Cardiac muscle cell (in vitro differentiated cells and primary cell): ENCODE measurements at regions not wholly inside any gene's neighbourhood (a gene's known extent, or its start where the extent isn't known, plus 50 kb on each side); places are given as distances from the start of the nearest gene placed in this dataset.

ENCODE experiments used
- DNase-seq, 2 donors: peaks; one replicate each; pipeline versions ENCODE4 v3.0.0 to v3.0.0-alpha.2; 2010 to 2017; ENCODE audit warnings: low read depth in 1 of 2, low spot score in 1 of 2
- H3K27ac ChIP-seq: fragments of 200-600 bp; sonication (generic); 2 replicates; pipeline ENCODE4 v1.5.1; 2016
- H3K27me3 ChIP-seq: fragments of 200-600 bp; sonication (generic); 2 replicates; pipeline ENCODE4 v1.6.0; 2016; ENCODE audit warnings: control low read depth
- H3K36me3 ChIP-seq: fragments of 200-600 bp; sonication (generic); 2 replicates; pipeline ENCODE4 v1.5.1; 2016; ENCODE audit warnings: control low read depth
- H3K4me1 ChIP-seq: fragments of 200-600 bp; sonication (generic); 2 replicates; pipeline ENCODE4 v1.8.1; 2017; ENCODE audit warnings: low read depth, mild to moderate bottlenecking, mixed run types
- H3K4me3 ChIP-seq: fragments of 200-600 bp; sonication (generic); 2 replicates; pipeline ENCODE4 v1.5.1; 2016; ENCODE audit warnings: mild to moderate bottlenecking
- H3K9me3 ChIP-seq: fragments of 200-600 bp; sonication (generic); 2 replicates; pipeline ENCODE4 v1.5.1; 2017; ENCODE audit warnings: low read depth, mild to moderate bottlenecking, control low read depth
- CTCF ChIP-seq: IDR thresholded peaks from 2 replicates; pipeline ENCODE4 v1.5.1; 2012; ENCODE audit warnings: low read depth, mild to moderate bottlenecking, low read length

- Histone ChIP-seq H3K27me3 (no peaks in the 10 kb centered on the region), H3K4me3 (no peak overlapping the region), H3K27ac (no peak overlapping the region), H3K4me1 (no peaks in the 10 kb centered on the region), H3K9me3 (no peaks in the 10 kb centered on the region), H3K36me3 (no peaks in the 10 kb centered on the region)
- no peak for DNase-seq
- no peak for TF ChIP-seq CTCF
These were observed 1198.9 kb upstream of the GBE1 start for GRCh38 chr3:82960379-82960778.

GRCh38 chr3:82957696-82958095 is 1196.3 kb upstream of the GBE1 start:
- Histone ChIP-seq H3K27me3 (no peaks in the 10 kb centered on the region), H3K36me3 (no peaks in the 10 kb centered on the region), H3K27ac (no peak overlapping the region), H3K4me3 (no peak overlapping the region), H3K4me1 (no peaks in the 10 kb centered on the region), H3K9me3 (no peaks in the 10 kb centered on the region)
- TF ChIP-seq CTCF: no peak
- no peak for DNase-seq

GRCh38 chr3:82957079-82957478 is 1195.6 kb upstream of the GBE1 start:
- H3K27ac ChIP-seq: no peak overlapping the region
- no peak overlapping the region for H3K4me3 ChIP-seq
- no peak for TF ChIP-seq CTCF
- H3K4me1 ChIP-seq: no peaks in the 10 kb centered on the region
- H3K9me3 ChIP-seq: no peaks in the 10 kb centered on the region
- no peaks in the 10 kb centered on the region for H3K27me3 ChIP-seq
- no peak for DNase-seq
- H3K36me3 ChIP-seq: no peaks in the 10 kb centered on the region

GRCh38 chr3:82954486-82954885 is 1193.0 kb upstream of the GBE1 start:
- no peak for DNase-seq
- no peaks in the 10 kb centered on the region for H3K4me1 ChIP-seq
- H3K27ac ChIP-seq: no peak overlapping the region
- no peak overlapping the region for H3K4me3 ChIP-seq
- H3K9me3 ChIP-seq: no peaks in the 10 kb centered on the region
- no peak for TF ChIP-seq CTCF
- no peaks in the 10 kb centered on the region for H3K36me3 ChIP-seq
- no peaks in the 10 kb centered on the region for H3K27me3 ChIP-seq

- H3K4me1 ChIP-seq: no peaks in the 10 kb centered on the region
- no peak overlapping the region for H3K4me3 ChIP-seq
- no peaks in the 10 kb centered on the region for H3K9me3 ChIP-seq
- no peak for TF ChIP-seq CTCF
- no peaks in the 10 kb centered on the region for H3K27me3 ChIP-seq
- H3K27ac ChIP-seq: no peak overlapping the region
- no peaks in the 10 kb centered on the region for H3K36me3 ChIP-seq
- DNase-seq: no peak
These were observed 1180.6 kb upstream of the GBE1 start for GRCh38 chr3:82942041-82942440.

GRCh38 chr3:82940124-82940523 is 1178.7 kb upstream of the GBE1 start:
- no peak for TF ChIP-seq CTCF
- no peaks in the 10 kb centered on the region for H3K4me1 ChIP-seq
- no peak overlapping the region for H3K4me3 ChIP-seq
- H3K27ac ChIP-seq: no peak overlapping the region
- H3K9me3 ChIP-seq: no peaks in the 10 kb centered on the region
- no peaks in the 10 kb centered on the region for H3K27me3 ChIP-seq
- DNase-seq: no peak
- no peaks in the 10 kb centered on the region for H3K36me3 ChIP-seq
